Activated B cell treated with CpG ODN at 0.5 μM for 24 hours (primary cell): ENCODE measurements at regions not wholly inside any gene's neighbourhood (a gene's known extent, or its start where the extent isn't known, plus 50 kb on each side); places are given as distances from the start of the nearest gene placed in this dataset.

Experiments
- ATAC-seq: fragments of 200-7000 bp; cut with Tn5 transposase; one replicate; pipeline ENCODE4 v1.10.0; 2021; ENCODE audit warnings: low read depth, mild to moderate bottlenecking, moderate library complexity
- CTCF ChIA-PET: fragments of 350-600 bp; sonication (Branson Sonifier 250); formaldehyde crosslinking; loops from one replicate; lab custom pipeline; 2021; ENCODE audit warnings: antibody characterized with exemption; lab: Charles Lee
- POLR2A ChIA-PET: fragments of 350-600 bp; sonication (Branson Sonifier 250); formaldehyde crosslinking; loops from one replicate; lab custom pipeline; 2021; ENCODE audit warnings: antibody characterized with exemption; lab: Charles Lee
- DNase-seq: peaks from one replicate; pipeline ENCODE4 v3.0.0; 2022
- H3K27ac Mint-ChIP-seq: one replicate; pipeline ENCODE4 v1.8.0; 2020; ENCODE audit warnings: mixed read lengths
- H3K27me3 Mint-ChIP-seq: one replicate; pipeline ENCODE4 v1.8.0; 2021; ENCODE audit warnings: mixed read lengths
- H3K36me3 Mint-ChIP-seq: one replicate; pipeline ENCODE4 v1.8.0; 2021; ENCODE audit warnings: low read depth, mixed read lengths
- H3K4me1 Mint-ChIP-seq: one replicate; pipeline ENCODE4 v1.8.0; 2021; ENCODE audit warnings: mixed read lengths
- H3K4me3 Mint-ChIP-seq: one replicate; pipeline ENCODE4 v1.8.0; 2020; ENCODE audit warnings: mild to moderate bottlenecking, mixed read lengths
- H3K9me3 Mint-ChIP-seq: one replicate; pipeline ENCODE4 v1.8.0; 2020; ENCODE audit warnings: mixed read lengths
- CTCF ChIP-seq: fragments of 200-600 bp; IDR thresholded peaks from one replicate; pipeline ENCODE4 v1.8.0; 2022; ENCODE audit warnings: antibody characterized with exemption, mild to moderate bottlenecking
- intact Hi-C: fragments of 100-400 bp; cut with micrococcal nuclease; formaldehyde crosslinking; loops from one replicate; pipeline ENCODE4 v1.15.1; 2024

GRCh38 chr15:98483575-98484130, 164.7 kb upstream of the IGF1R start:
- Mint-ChIP-seq H3K27me3 (no peaks in the 10 kb centered on the region), H3K36me3 (no peaks in the 10 kb centered on the region), H3K9me3 (peaks cover 12% of the 10 kb centered on the region), H3K4me1 (no peaks in the 10 kb centered on the region), H3K4me3 (no peak overlapping the region), H3K27ac (no peak overlapping the region)
- no peak for TF ChIP-seq CTCF
- intact Hi-C loops: no loop called here
- ChIA-PET POLR2A (no interaction called here), CTCF (no interaction called here)
- DNase-seq (no peak), ATAC-seq (no peak)

GRCh38 chr15:98484914-98485313, 163.4 kb upstream of the IGF1R start:
- no peaks in the 10 kb centered on the region for H3K4me1 Mint-ChIP-seq
- H3K27ac Mint-ChIP-seq: no peak overlapping the region

GRCh38 chr15:98485451-98485850, 162.9 kb upstream of the IGF1R start:
- Mint-ChIP-seq H3K4me1 (no peaks in the 10 kb centered on the region), H3K36me3 (no peaks in the 10 kb centered on the region), H3K27ac (no peak overlapping the region), H3K4me3 (no peak overlapping the region), H3K9me3 (peaks cover 12% of the 10 kb centered on the region), H3K27me3 (no peaks in the 10 kb centered on the region)
- intact Hi-C loops: no loop called here
- ATAC-seq: no peak
- no peak for DNase-seq
- TF ChIP-seq CTCF: no peak
- CTCF ChIA-PET: no interaction called here
- POLR2A ChIA-PET: no interaction called here

More at GRCh38 chr15:98484914-98485313, 163.4 kb upstream of the IGF1R start:
- no peak for TF ChIP-seq CTCF
- Mint-ChIP-seq H3K27me3 (no peaks in the 10 kb centered on the region), H3K4me3 (no peak overlapping the region), H3K9me3 (peaks cover 12% of the 10 kb centered on the region), H3K36me3 (no peaks in the 10 kb centered on the region)
- ChIA-PET CTCF (no interaction called here), POLR2A (no interaction called here)
- DNase-seq (no peak), ATAC-seq (no peak)
- intact Hi-C loops: no loop called here

- peaks cover 11% of the 10 kb centered on the region for H3K9me3 Mint-ChIP-seq
Measured at GRCh38 chr15:98493966-98494511, 154.3 kb upstream of the IGF1R start.

GRCh38 chr15:98501192-98501591, 147.1 kb upstream of the IGF1R start:
- ATAC-seq: no peak
- Mint-ChIP-seq H3K27me3 (peaks cover 20% of the 10 kb centered on the region), H3K4me3 (no peak overlapping the region), H3K27ac (no peak overlapping the region), H3K9me3 (peaks cover 17% of the 10 kb centered on the region), H3K4me1 (no peaks in the 10 kb centered on the region), H3K36me3 (no peaks in the 10 kb centered on the region)
- POLR2A ChIA-PET: no interaction called here
- CTCF ChIA-PET: no interaction called here
- intact Hi-C loops: no loop called here
- no peak for TF ChIP-seq CTCF
- no peak for DNase-seq

More at GRCh38 chr15:98493966-98494511, 154.3 kb upstream of the IGF1R start:
- DNase-seq: no peak
- no peak for TF ChIP-seq CTCF
- no peak overlapping the region for H3K4me3 Mint-ChIP-seq
- H3K27me3 Mint-ChIP-seq: no peaks in the 10 kb centered on the region
- intact Hi-C loops: no loop called here
- ATAC-seq: no peak
- CTCF ChIA-PET: no interaction called here
- H3K36me3 Mint-ChIP-seq: no peaks in the 10 kb centered on the region
- H3K4me1 Mint-ChIP-seq: no peaks in the 10 kb centered on the region
- no peak overlapping the region for H3K27ac Mint-ChIP-seq
- POLR2A ChIA-PET: no interaction called here
